ENCODE measurements at regions not wholly inside any gene's neighbourhood (a gene's known extent, or its start where the extent isn't known, plus 50 kb on each side); places are given as distances from the start of the nearest gene placed in this dataset.

DNA sequence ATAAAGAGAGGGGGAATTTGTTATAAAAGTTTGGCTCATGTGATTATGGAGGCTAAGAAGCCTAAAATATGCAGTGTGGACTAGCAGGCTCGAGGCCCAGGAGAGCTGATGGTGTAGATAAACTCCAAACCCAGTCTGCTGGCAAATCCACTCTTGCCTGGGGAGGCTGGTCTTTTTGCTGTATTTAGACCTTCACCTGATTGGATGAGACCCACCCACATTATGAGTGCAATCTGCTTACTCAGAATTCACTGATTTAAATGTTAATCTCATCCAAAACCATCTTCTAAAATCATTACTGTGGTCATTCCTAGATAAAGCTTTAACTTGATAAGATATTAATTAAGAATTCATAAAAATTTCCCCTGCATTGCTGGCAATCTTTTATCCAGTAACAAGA lies 473.2 kb downstream of the TMA16 start:
- ATAC-seq (ENCODE audit: insufficient number of reproducible peaks, low FRiP score, low read depth): no peak
- H3K9me3 ChIP-seq: no peaks in the 10 kb centered on the region
- no peaks in the 10 kb centered on the region for H3K27me3 ChIP-seq (replicated peaks; ENCODE audit: insufficient read depth)
- no peak overlapping the region for H3K4me3 ChIP-seq
- no peak for DNase-seq (ENCODE audit: low spot score)
- H3K36me3 ChIP-seq: no peaks in the 10 kb centered on the region
- H3K27ac ChIP-seq: no peak overlapping the region
- TF ChIP-seq, protein P1, sequence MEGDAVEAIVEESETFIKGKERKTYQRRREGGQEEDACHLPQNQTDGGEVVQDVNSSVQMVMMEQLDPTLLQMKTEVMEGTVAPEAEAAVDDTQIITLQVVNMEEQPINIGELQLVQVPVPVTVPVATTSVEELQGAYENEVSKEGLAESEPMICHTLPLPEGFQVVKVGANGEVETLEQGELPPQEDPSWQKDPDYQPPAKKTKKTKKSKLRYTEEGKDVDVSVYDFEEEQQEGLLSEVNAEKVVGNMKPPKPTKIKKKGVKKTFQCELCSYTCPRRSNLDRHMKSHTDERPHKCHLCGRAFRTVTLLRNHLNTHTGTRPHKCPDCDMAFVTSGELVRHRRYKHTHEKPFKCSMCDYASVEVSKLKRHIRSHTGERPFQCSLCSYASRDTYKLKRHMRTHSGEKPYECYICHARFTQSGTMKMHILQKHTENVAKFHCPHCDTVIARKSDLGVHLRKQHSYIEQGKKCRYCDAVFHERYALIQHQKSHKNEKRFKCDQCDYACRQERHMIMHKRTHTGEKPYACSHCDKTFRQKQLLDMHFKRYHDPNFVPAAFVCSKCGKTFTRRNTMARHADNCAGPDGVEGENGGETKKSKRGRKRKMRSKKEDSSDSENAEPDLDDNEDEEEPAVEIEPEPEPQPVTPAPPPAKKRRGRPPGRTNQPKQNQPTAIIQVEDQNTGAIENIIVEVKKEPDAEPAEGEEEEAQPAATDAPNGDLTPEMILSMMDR (IDR thresholded peaks at IDR 0.05): no peak
- H3K4me1 ChIP-seq (ENCODE audit: control insufficient read depth in 1 of 2, low read depth in 2 of 2): no peaks in the 10 kb centered on the region

DNA sequence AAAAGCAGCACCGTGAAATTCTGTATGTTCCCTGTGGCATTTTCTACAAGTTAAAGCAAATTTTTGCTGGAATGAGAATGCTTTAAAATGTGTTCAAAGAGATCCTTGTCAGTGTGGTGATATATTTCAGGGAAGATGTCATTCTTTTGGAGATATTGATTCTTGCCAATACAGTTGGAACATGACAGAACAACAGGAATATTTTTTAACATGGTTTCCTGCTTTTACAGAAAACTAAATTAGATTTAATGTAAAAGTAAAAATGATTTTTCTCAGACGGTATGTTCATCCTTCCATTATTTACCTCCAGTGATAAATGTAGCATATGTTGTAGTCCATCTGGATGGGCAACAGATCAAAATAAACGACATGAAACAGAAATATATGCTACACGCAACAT lies 474.8 kb downstream of the TMA16 start:
- Histone ChIP-seq H3K27me3 (replicated peaks; ENCODE audit: insufficient read depth) (no peaks in the 10 kb centered on the region), H3K4me1 (ENCODE audit: control insufficient read depth in 1 of 2, low read depth in 2 of 2) (no peaks in the 10 kb centered on the region), H3K4me3 (no peak overlapping the region), H3K9me3 (no peaks in the 10 kb centered on the region), H3K36me3 (no peaks in the 10 kb centered on the region), H3K27ac (no peak overlapping the region)
- ATAC-seq (ENCODE audit: insufficient number of reproducible peaks, low FRiP score, low read depth) (no peak), DNase-seq (ENCODE audit: low spot score) (no peak)
- TF ChIP-seq, protein P1 (IDR thresholded peaks at IDR 0.05): no peak

DNA sequence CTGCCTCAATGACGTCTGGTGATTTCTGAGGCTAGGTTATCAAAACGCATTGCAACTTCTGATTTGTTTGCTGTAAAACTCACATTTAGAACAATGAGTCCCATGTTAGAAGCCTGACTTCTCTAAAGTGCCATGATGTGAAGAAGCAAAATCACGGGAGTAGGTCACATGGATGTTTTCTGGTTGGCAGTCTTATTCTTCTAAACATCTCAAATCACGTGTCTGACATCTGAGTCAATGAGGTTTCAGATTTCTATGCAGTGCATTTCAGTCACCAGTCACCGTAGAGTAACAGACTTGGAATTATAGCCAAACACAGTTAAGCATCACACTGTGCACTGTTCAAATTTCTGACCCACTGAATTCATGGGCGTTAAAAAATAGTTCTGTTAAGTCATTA lies 482.1 kb downstream of the TMA16 start:
- DNase-seq (ENCODE audit: low spot score) (no peak), ATAC-seq (ENCODE audit: insufficient number of reproducible peaks, low FRiP score, low read depth) (no peak)
- Histone ChIP-seq H3K4me1 (ENCODE audit: control insufficient read depth in 1 of 2, low read depth in 2 of 2) (no peaks in the 10 kb centered on the region), H3K36me3 (no peaks in the 10 kb centered on the region), H3K27ac (no peak overlapping the region), H3K9me3 (no peaks in the 10 kb centered on the region), H3K4me3 (no peak overlapping the region), H3K27me3 (replicated peaks; ENCODE audit: insufficient read depth) (no peaks in the 10 kb centered on the region)
- TF ChIP-seq, protein P1 (IDR thresholded peaks at IDR 0.05): no peak

DNA sequence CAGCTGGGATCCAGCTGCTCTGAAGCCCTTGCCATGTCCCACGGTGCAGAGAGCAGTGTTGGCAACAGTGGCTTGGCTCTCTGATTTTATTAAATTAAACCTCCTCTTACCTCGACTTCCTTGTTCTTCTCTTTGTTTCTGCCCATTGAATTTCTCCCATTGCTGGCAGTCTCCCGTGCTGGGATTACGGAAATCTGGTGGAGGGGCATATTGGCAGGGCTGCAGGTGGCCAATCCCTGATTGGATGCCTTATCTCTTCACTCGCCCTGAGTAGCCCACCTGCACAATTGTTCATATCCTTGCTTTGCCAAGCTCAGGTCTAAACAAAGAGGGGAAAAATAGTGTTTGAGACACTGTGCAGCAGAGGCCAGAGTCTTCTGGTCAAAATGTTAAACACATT lies 493.9 kb downstream of the TMA16 start:
- TF ChIP-seq, protein P1 (IDR thresholded peaks at IDR 0.05): no peak
- no peak overlapping the region for H3K27ac ChIP-seq
- H3K27me3 ChIP-seq (replicated peaks; ENCODE audit: insufficient read depth): no peaks in the 10 kb centered on the region
- H3K9me3 ChIP-seq: no peaks in the 10 kb centered on the region
- H3K4me3 ChIP-seq: no peak overlapping the region
- H3K36me3 ChIP-seq: no peaks in the 10 kb centered on the region
- no peaks in the 10 kb centered on the region for H3K4me1 ChIP-seq (ENCODE audit: control insufficient read depth in 1 of 2, low read depth in 2 of 2)
- DNase-seq (ENCODE audit: low spot score) (no peak), ATAC-seq (ENCODE audit: insufficient number of reproducible peaks, low FRiP score, low read depth) (no peak)

DNA sequence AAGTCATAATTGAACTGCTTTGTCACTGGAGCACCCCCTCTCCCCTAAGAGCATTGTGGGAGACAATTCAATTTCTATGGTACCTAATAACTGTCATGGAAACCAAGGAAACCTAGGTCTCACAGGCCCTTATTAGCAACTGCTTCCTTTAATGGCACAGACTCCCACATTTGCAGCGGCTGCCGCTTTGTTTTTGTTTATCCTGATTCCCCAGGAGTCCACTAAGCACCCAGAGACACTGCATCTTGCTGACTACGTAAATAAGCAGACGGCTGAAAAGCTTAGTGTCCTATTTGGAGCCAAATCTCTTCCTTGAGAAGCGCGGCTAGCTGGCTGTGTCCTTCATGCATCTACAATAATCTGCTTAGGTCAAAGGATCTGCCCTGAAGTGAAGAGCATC lies 494.4 kb downstream of the TMA16 start:
- no peak for DNase-seq (ENCODE audit: low spot score)
- H3K36me3 ChIP-seq: no peaks in the 10 kb centered on the region
- no peak for ATAC-seq (ENCODE audit: insufficient number of reproducible peaks, low FRiP score, low read depth)
- TF ChIP-seq, protein P1 (IDR thresholded peaks at IDR 0.05): no peak
- H3K9me3 ChIP-seq: no peaks in the 10 kb centered on the region
- no peak overlapping the region for H3K27ac ChIP-seq
- H3K4me3 ChIP-seq: no peak overlapping the region
- no peaks in the 10 kb centered on the region for H3K4me1 ChIP-seq (ENCODE audit: control insufficient read depth in 1 of 2, low read depth in 2 of 2)
- no peaks in the 10 kb centered on the region for H3K27me3 ChIP-seq (replicated peaks; ENCODE audit: insufficient read depth)
